NCI-H526 treated with DMSO at 0.1 percent for 48 hours (cell line): ENCODE measurements at regions not wholly inside any gene's neighbourhood (a gene's known extent, or its start where the extent isn't known, plus 50 kb on each side); places are given as distances from the start of the nearest gene placed in this dataset.

Experiments used
- DNase-seq: peaks from one replicate; lab custom pipeline; 2025; lab: John Stamatoyannopoulos, UW

GRCh38 chr18:45119876-45120275 is 439.2 kb downstream of the SETBP1 start:
- no peak for DNase-seq

- DNase-seq, result no peak
Measured at GRCh38 chr18:45121146-45121545, 440.5 kb downstream of the SETBP1 start.

- no peak for DNase-seq
Measured at GRCh38 chr18:45122506-45122905, 441.8 kb downstream of the SETBP1 start.

GRCh38 chr18:45127405-45127804 is 446.7 kb downstream of the SETBP1 start:
- no peak for DNase-seq

- no peak for DNase-seq
Measured at GRCh38 chr18:45133276-45133675, 452.6 kb downstream of the SETBP1 start.

GRCh38 chr18:45136381-45137086 is 455.8 kb downstream of the SETBP1 start:
- DNase-seq, result no peak

GRCh38 chr18:45137087-45137419 is 456.4 kb downstream of the SETBP1 start:
- DNase-seq, result no peak

GRCh38 chr18:45139478-45139877 is 458.8 kb downstream of the SETBP1 start:
- DNase-seq, result no peak

- no peak for DNase-seq
Measured at GRCh38 chr18:45142868-45143267, 462.2 kb downstream of the SETBP1 start.

GRCh38 chr18:45149712-45150111 is 465.6 kb upstream of the SLC14A2 start:
- DNase-seq, result no peak

- no peak for DNase-seq
Measured at GRCh38 chr18:45151645-45152044, 463.6 kb upstream of the SLC14A2 start.

- DNase-seq, result no peak
Measured at GRCh38 chr18:45155526-45155925, 459.8 kb upstream of the SLC14A2 start.

- no peak for DNase-seq
Measured at GRCh38 chr18:45156946-45157345, 458.3 kb upstream of the SLC14A2 start.

GRCh38 chr18:45157576-45157975 is 457.7 kb upstream of the SLC14A2 start:
- DNase-seq, result no peak

- DNase-seq, result no peak
Measured at GRCh38 chr18:45161850-45162249, 453.4 kb upstream of the SLC14A2 start.

GRCh38 chr18:45163871-45164270 is 451.4 kb upstream of the SLC14A2 start:
- DNase-seq, result no peak

GRCh38 chr18:45164551-45164950 is 450.7 kb upstream of the SLC14A2 start:
- DNase-seq, result no peak

- no peak for DNase-seq
Measured at GRCh38 chr18:45165176-45165713, 450.0 kb upstream of the SLC14A2 start.

- DNase-seq, result no peak
Measured at GRCh38 chr18:45165871-45166270, 449.4 kb upstream of the SLC14A2 start.

- no peak for DNase-seq
Measured at GRCh38 chr18:45166341-45166835, 448.9 kb upstream of the SLC14A2 start.

- DNase-seq, result no peak
Measured at GRCh38 chr18:45166836-45167551, 448.3 kb upstream of the SLC14A2 start.

- no peak for DNase-seq
Measured at GRCh38 chr18:45167631-45168280, 447.5 kb upstream of the SLC14A2 start.
